Upper lobe of right lung (tissue), 1 donor: ENCODE measurements at regions not wholly inside any gene's neighbourhood (a gene's known extent, or its start where the extent isn't known, plus 50 kb on each side); places are given as distances from the start of the nearest gene placed in this dataset.

Experiments
- ATAC-seq: fragments of 200-7000 bp; cut with Tn5 transposase; one replicate; pipeline ENCODE4 v1.9.1; 2020; ENCODE audit warnings: mild to moderate bottlenecking, moderate library complexity
- DNase-seq: peaks from one replicate; pipeline ENCODE4 v3.0.0-alpha.2; 2020
- H3K27ac ChIP-seq: fragments of 200-600 bp; one replicate; pipeline ENCODE4 v1.8.0; 2022
- H3K27me3 ChIP-seq: fragments of 200-600 bp; one replicate; pipeline ENCODE4 v1.8.0; 2022; ENCODE audit warnings: mild to moderate bottlenecking
- H3K36me3 ChIP-seq: fragments of 200-600 bp; one replicate; pipeline ENCODE4 v1.8.0; 2022
- H3K4me1 ChIP-seq: fragments of 200-600 bp; one replicate; pipeline ENCODE4 v1.8.0; 2022
- H3K4me3 ChIP-seq: fragments of 200-600 bp; one replicate; pipeline ENCODE4 v1.8.0; 2022; ENCODE audit warnings: mild to moderate bottlenecking
- H3K9me3 ChIP-seq: fragments of 200-600 bp; one replicate; pipeline ENCODE4 v1.8.0; 2022
- CTCF ChIP-seq: fragments of 200-600 bp; IDR thresholded peaks from one replicate; pipeline ENCODE4 v1.8.0; 2022; ENCODE audit warnings: antibody characterized with exemption
- intact Hi-C: fragments of 100-400 bp; cut with DNase I; formaldehyde crosslinking; loops from one replicate; pipeline ENCODE4 v1.11.0; 2022
- donor health status: DM: no; HTN: yes; CAD: no; lungs with severe emphysema.

DNA sequence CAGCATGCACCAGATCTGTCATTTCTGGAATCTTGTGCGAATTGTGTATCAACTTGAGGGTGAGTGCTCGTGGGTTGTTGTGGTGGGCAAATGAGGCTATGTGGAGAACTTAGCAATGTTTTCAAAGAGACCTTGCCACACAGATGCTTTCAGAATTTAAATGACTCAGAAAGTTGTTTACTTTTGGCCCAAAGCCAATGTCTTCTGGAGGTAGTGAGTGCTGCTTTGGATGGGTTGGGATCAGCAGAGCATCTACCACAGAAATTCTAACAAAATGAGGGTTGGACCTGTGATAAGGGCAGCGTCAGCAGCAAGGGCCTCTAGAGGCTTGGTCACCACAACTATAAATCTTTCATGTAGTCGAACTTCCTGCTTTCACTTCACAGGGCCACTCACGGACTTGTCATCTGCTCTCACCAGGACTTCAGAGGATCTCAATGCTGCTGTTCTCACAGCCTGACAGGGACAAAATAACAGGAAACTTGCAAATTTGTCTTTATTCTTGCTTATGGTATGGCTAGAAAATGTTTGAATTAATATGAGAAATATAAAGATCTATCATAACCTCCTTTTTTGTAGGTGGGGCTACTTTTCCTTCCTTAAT is 111.4 kb downstream of the DACT1 start:
- Histone ChIP-seq H3K27ac (no peak overlapping the region), H3K36me3 (no peaks in the 10 kb centered on the region), H3K27me3 (no peaks in the 10 kb centered on the region), H3K4me1 (peaks cover 68% of the 10 kb centered on the region), H3K4me3 (no peak overlapping the region), H3K9me3 (no peaks in the 10 kb centered on the region)
- intact Hi-C loops, result no loop called here
- DNase-seq (no peak), ATAC-seq (peak; percentile 73)
- no peak for TF ChIP-seq CTCF

GRCh38 chr14:58750321-58751269 is 112.8 kb downstream of the DACT1 start:
- H3K4me1 ChIP-seq, result peaks cover 68% of the 10 kb centered on the region
- no peak overlapping the region for H3K27ac ChIP-seq

DNA sequence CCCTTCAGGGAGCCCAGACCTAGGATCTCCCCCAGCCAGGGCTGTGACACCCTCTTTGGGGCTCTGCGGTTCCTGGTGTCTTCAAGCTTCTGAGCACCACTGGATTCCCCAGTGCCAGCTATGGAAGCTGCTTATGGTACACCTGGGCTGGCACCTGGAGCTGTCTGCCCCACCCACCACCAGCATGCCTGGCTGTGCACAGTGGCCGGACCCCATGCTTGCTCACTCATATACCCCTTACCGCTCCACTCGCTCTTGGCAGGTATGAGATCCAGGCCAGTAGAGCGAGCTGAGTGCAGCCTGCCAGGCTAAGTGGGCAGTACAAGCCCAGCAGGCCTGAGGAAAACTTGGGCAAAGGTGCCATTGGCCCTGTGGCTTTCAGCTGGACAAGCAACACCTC is 114.0 kb downstream of the DACT1 start:
- Histone ChIP-seq H3K9me3 (no peaks in the 10 kb centered on the region), H3K4me3 (no peak overlapping the region), H3K36me3 (no peaks in the 10 kb centered on the region), H3K27me3 (no peaks in the 10 kb centered on the region), H3K4me1 (peaks cover 60% of the 10 kb centered on the region), H3K27ac (peak overlapping the region; percentile 52)
- DNase-seq (no peak), ATAC-seq (no peak)
- intact Hi-C loops, result no loop called here
- TF ChIP-seq CTCF, result no peak

More at GRCh38 chr14:58750321-58751269, 112.8 kb downstream of the DACT1 start:
- Histone ChIP-seq H3K36me3 (no peaks in the 10 kb centered on the region), H3K9me3 (no peaks in the 10 kb centered on the region), H3K27me3 (no peaks in the 10 kb centered on the region), H3K4me3 (no peak overlapping the region)
- no peak for ATAC-seq
- intact Hi-C loops, result no loop called here
- DNase-seq, result no peak
- TF ChIP-seq CTCF, result no peak

DNA sequence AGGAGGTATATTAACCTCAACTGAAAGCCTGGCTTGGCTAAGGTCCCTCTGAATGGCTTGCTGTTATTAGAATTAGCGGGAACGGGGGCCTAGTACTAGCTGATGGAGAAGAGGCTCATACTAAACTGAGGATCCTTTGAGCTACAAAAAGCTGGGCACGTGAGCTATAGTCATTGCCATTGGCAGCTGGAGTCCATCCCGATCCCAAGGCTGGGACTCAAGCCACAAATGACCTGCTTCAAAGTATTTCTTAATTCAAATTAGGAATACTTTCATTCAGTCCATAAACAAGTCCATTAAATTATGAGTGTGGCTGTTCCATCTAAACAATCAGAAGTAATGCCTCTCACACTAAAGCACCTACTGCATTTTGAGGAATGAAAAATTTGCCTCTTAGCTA is 114.5 kb downstream of the DACT1 start:
- Histone ChIP-seq H3K27me3 (no peaks in the 10 kb centered on the region), H3K27ac (peak overlapping the region; percentile 52), H3K4me3 (no peak overlapping the region), H3K36me3 (no peaks in the 10 kb centered on the region), H3K4me1 (peaks cover 56% of the 10 kb centered on the region), H3K9me3 (no peaks in the 10 kb centered on the region)
- ATAC-seq, result no peak
- TF ChIP-seq CTCF, result no peak
- no peak for DNase-seq
- intact Hi-C loops, result no loop called here

- no peak overlapping the region for H3K4me3 ChIP-seq
- peak; percentile 91 for DNase-seq
- H3K27ac ChIP-seq, result peak overlapping the region; percentile 52
- H3K36me3 ChIP-seq, result no peaks in the 10 kb centered on the region
- no peaks in the 10 kb centered on the region for H3K27me3 ChIP-seq
- ATAC-seq, result peak; percentile 89
- H3K9me3 ChIP-seq, result no peaks in the 10 kb centered on the region
- no peak for TF ChIP-seq CTCF
- intact Hi-C loops, result no loop called here
- H3K4me1 ChIP-seq, result peaks cover 51% of the 10 kb centered on the region
These were observed 115.0 kb downstream of the DACT1 start for GRCh38 chr14:58752771-58753201.
